Keratinocyte (primary cell): ENCODE measurements at regions not wholly inside any gene's neighbourhood (a gene's known extent, or its start where the extent isn't known, plus 50 kb on each side); places are given as distances from the start of the nearest gene placed in this dataset.

Experiments
- DNase-seq: peaks from one replicate; pipeline ENCODE4 v3.0.0-alpha.2; 2011; ENCODE audit warnings: low read depth, missing footprints, low spot score
- FAIRE-seq: peaks from 2 replicates; lab custom pipeline; 2011; peaks lifted over from hg19 to GRCh38; lab: Jason Lieb, UNC
- H2AFZ ChIP-seq: 2 replicates; pipeline ENCODE4 v1.6.0; 2012; ENCODE audit warnings: low read length, control low read depth, inconsistent platforms; ENCODE audit not compliant: control insufficient read depth
- H3K27ac ChIP-seq: 2 replicates; pipeline ENCODE4 v1.5.1; 2011; ENCODE audit warnings: low read length; ENCODE audit not compliant: control insufficient read depth, insufficient read depth
- H3K27me3 ChIP-seq: 3 replicates; pipeline ENCODE4 v1.6.0; 2011; ENCODE audit warnings: low read length; ENCODE audit not compliant: control insufficient read depth, insufficient read depth; ENCODE audit errors: extremely low read depth
- H3K36me3 ChIP-seq, 2 experiments: 2 replicates in 1 of 2; 3 replicates in 1 of 2; pipeline ENCODE4 v1.5.1; 2011; ENCODE audit warnings: low read length in 2 of 2, mild to moderate bottlenecking in 1 of 2; ENCODE audit not compliant: control insufficient read depth in 2 of 2, insufficient read depth in 2 of 2; ENCODE audit errors: extremely low read depth in 1 of 2
- H3K4me1 ChIP-seq: 3 replicates; pipeline ENCODE4 v1.5.1; 2011; ENCODE audit warnings: low read length; ENCODE audit not compliant: control insufficient read depth, insufficient read depth; ENCODE audit errors: extremely low read depth
- H3K4me2 ChIP-seq: 3 replicates; pipeline ENCODE4 v1.6.0; 2011; ENCODE audit warnings: low read depth, low read length; ENCODE audit not compliant: control insufficient read depth, insufficient read depth; ENCODE audit errors: extremely low read depth
- H3K4me3 ChIP-seq, 3 experiments: fragments of 200-600 bp in 1 of 3; sonication (generic) in 1 of 3; 2 replicates in 2 of 3; 3 replicates in 1 of 3; pipeline ENCODE4 v1.5.1; 2011 to 2016; ENCODE audit warnings: low read length in 3 of 3, mild to moderate bottlenecking in 3 of 3, control low read depth in 2 of 3, inconsistent platforms in 1 of 3, low read depth in 1 of 3, mixed read lengths in 1 of 3, mixed run types in 1 of 3, moderate library complexity in 1 of 3; ENCODE audit not compliant: control insufficient read depth in 2 of 3, insufficient read depth in 2 of 3; ENCODE audit errors: extremely low read depth in 1 of 3
- H3K79me2 ChIP-seq: 2 replicates; pipeline ENCODE4 v1.6.0; 2012; ENCODE audit warnings: low read length; ENCODE audit not compliant: control insufficient read depth, insufficient read depth
- H3K9ac ChIP-seq: 3 replicates; pipeline ENCODE4 v1.6.0; 2011; ENCODE audit warnings: low read length; ENCODE audit not compliant: control insufficient read depth, insufficient read depth; ENCODE audit errors: extremely low read depth
- H3K9me1 ChIP-seq: 3 replicates; pipeline ENCODE4 v1.6.0; 2011; ENCODE audit warnings: low read length; ENCODE audit not compliant: control insufficient read depth, insufficient read depth; ENCODE audit errors: extremely low read depth
- H3K9me3 ChIP-seq: 2 replicates; pipeline ENCODE4 v1.5.1; 2012; ENCODE audit warnings: low read depth, low read length; ENCODE audit not compliant: control insufficient read depth
- H4K20me1 ChIP-seq: 3 replicates; pipeline ENCODE4 v1.6.0; 2011; ENCODE audit warnings: low read length; ENCODE audit not compliant: control insufficient read depth, insufficient read depth; ENCODE audit errors: extremely low read depth
- CTCF ChIP-seq, 3 experiments: IDR thresholded peaks in 1 of 3; conservative IDR thresholded peaks in 1 of 3; optimal IDR thresholded peaks in 1 of 3; 2 replicates in 2 of 3; 3 replicates in 1 of 3; pipeline versions ENCODE3 to v1.5.1; 2011; ENCODE audit warnings: low read length in 3 of 3, mild to moderate bottlenecking in 3 of 3, moderate library complexity in 2 of 3, control low read depth in 1 of 3, inconsistent platforms in 1 of 3; ENCODE audit not compliant: insufficient read depth in 2 of 3; ENCODE audit errors: extremely low read depth in 1 of 3
- EZH2 ChIP-seq: IDR thresholded peaks from one replicate; pipeline ENCODE4 v1.6.1; 2012; ENCODE audit warnings: inconsistent platforms, mild to moderate bottlenecking, low read length, moderate library complexity
- dilution Hi-C: fragments of 300-500 bp; cut with MboI; formaldehyde crosslinking; loops from one replicate; pipeline ENCODE4 v1.7.0; 2020; ENCODE audit warnings: low sequenced_read_pairs; ENCODE audit not compliant: extremely low pct_ligation_motif_present

GRCh38 chrX:40173143-40174000 is 75.6 kb upstream of the BCOR start:
- Histone ChIP-seq H3K9ac (no peak overlapping the region), H3K27me3 (peaks cover 36% of the 10 kb centered on the region), H3K4me1 (peaks cover 4% of the 10 kb centered on the region), H3K79me2 (no peaks in the 10 kb centered on the region), H2AFZ (no peak overlapping the region), H4K20me1 (no peaks in the 10 kb centered on the region), H3K4me2 (peak overlapping the region; percentile 61), H3K36me3 (no peaks in the 10 kb centered on the region), H3K9me3 (no peaks in the 10 kb centered on the region), H3K4me3 (no peak overlapping the region), H3K27ac (no peak overlapping the region), H3K9me1 (no peaks in the 10 kb centered on the region)
- FAIRE-seq (no peak), DNase-seq (no peak)
- dilution Hi-C loops: no loop called here
- TF ChIP-seq CTCF (optimal IDR thresholded peaks at IDR 0.05 in 1 of 3, IDR thresholded peaks at IDR 0.05 in 1 of 3, conservative IDR thresholded peaks at IDR 0.05 in 1 of 3; ENCODE audit: extremely low read depth in 1 of 3, insufficient read depth in 2 of 3, low read length in 3 of 3) (no peak), EZH2 (no peak)

GRCh38 chrX:40172401-40173142 is 74.8 kb upstream of the BCOR start:
- DNase-seq (no peak), FAIRE-seq (no peak)
- Histone ChIP-seq H3K4me3 (peak overlapping the region; percentile 5 to 22 (median 19)), H3K4me2 (peak overlapping the region; percentile 67), H3K9me3 (no peaks in the 10 kb centered on the region), H4K20me1 (no peaks in the 10 kb centered on the region), H3K27me3 (peaks cover 44% of the 10 kb centered on the region), H3K9me1 (no peaks in the 10 kb centered on the region), H2AFZ (peak overlapping the region; percentile 58), H3K4me1 (peaks cover 11% of the 10 kb centered on the region), H3K9ac (no peak overlapping the region), H3K27ac (no peak overlapping the region), H3K36me3 (no peaks in the 10 kb centered on the region), H3K79me2 (no peaks in the 10 kb centered on the region)
- dilution Hi-C loops: no loop called here
- TF ChIP-seq CTCF (optimal IDR thresholded peaks at IDR 0.05 in 1 of 3, IDR thresholded peaks at IDR 0.05 in 1 of 3, conservative IDR thresholded peaks at IDR 0.05 in 1 of 3; ENCODE audit: extremely low read depth in 1 of 3, insufficient read depth in 2 of 3, low read length in 3 of 3) (no peak), EZH2 (peak; percentile 15)
